ENCODE measurements at regions not wholly inside any gene's neighbourhood (a gene's known extent, or its start where the extent isn't known, plus 50 kb on each side); places are given as distances from the start of the nearest gene placed in this dataset.
"Not testable (repeated sequence)": the region's sequence is repeated elsewhere in the genome, so short reads cannot be mapped to it uniquely, and the experiment has no call there.

GRCh38 chr22:49391436-49391835 is 436.2 kb downstream of the BRD1 start:
- no peak for ATAC-seq
- CTCF ChIA-PET: no interaction called here
- Histone ChIP-seq H3K4me3 (ENCODE audit: low read depth in 2 of 2, low read length in 2 of 2) (no peak overlapping the region), H3K27me3 (ENCODE audit: control insufficient read depth, insufficient read depth, low read length) (no peaks in the 10 kb centered on the region), H3K27ac (ENCODE audit: low read length) (no peak overlapping the region), H3K9me3 (ENCODE audit: control insufficient read depth, insufficient read depth, low read depth, low read length) (peaks cover 4% of the 10 kb centered on the region; the same call in 1 of the 2 replicates), H3K4me1 (ENCODE audit: control insufficient read depth, insufficient read depth, low read length) (no peaks in the 10 kb centered on the region), H3K36me3 (ENCODE audit: control insufficient read depth, insufficient read depth, low read length) (no peaks in the 10 kb centered on the region)
- in situ Hi-C loops (cut with HindIII; ENCODE audit: low pct_unique_long_range_greater_than_20kb, low sequenced_read_pairs): no loop called here
- POLR2A ChIA-PET: no interaction called here
- no peak for DNase-seq (ENCODE audit: low read depth, low spot score)
- intact Hi-C loops (cut with micrococcal nuclease; ENCODE audit: unreplicated experiment): no loop called here
- TF ChIP-seq POLR2AphosphoS5 (IDR thresholded peaks at IDR 0.05; ENCODE audit: low read depth, low read length) (no peak), REST (IDR thresholded peaks at IDR 0.05; ENCODE audit: insufficient read depth in 1 of 2, low read depth in 2 of 2, low read length in 1 of 2) (no peak), TCF7L2 (IDR thresholded peaks at IDR 0.05; ENCODE audit: low read depth, low read length) (no peak), SIN3A (IDR thresholded peaks at IDR 0.05; ENCODE audit: borderline replicate concordance, insufficient read depth, low read depth, low read length) (no peak)
- TF ChIP-seq, protein P1, sequence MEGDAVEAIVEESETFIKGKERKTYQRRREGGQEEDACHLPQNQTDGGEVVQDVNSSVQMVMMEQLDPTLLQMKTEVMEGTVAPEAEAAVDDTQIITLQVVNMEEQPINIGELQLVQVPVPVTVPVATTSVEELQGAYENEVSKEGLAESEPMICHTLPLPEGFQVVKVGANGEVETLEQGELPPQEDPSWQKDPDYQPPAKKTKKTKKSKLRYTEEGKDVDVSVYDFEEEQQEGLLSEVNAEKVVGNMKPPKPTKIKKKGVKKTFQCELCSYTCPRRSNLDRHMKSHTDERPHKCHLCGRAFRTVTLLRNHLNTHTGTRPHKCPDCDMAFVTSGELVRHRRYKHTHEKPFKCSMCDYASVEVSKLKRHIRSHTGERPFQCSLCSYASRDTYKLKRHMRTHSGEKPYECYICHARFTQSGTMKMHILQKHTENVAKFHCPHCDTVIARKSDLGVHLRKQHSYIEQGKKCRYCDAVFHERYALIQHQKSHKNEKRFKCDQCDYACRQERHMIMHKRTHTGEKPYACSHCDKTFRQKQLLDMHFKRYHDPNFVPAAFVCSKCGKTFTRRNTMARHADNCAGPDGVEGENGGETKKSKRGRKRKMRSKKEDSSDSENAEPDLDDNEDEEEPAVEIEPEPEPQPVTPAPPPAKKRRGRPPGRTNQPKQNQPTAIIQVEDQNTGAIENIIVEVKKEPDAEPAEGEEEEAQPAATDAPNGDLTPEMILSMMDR (IDR thresholded peaks at IDR 0.05): no peak
- no TSS peak for BruUV-seq (replicated peaks)

DNA sequence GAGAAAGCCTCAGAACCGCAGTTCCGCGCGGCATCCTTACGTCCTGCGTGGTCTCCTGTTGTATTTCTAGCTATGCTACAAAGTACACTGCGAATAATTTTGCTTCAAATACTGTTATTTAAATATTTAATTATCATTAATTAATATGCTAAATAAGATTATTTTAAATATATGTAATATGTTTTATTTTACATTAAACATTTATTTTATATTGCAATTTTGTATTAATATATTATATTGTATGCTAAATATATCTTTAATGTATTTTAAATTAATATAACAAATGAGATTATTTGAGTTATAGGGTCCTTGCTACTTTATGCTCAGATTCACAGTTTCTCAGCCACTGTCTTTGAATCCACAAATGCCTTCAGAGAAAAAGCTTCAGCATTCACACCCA is 436.7 kb downstream of the BRD1 start:
- intact Hi-C loops (cut with micrococcal nuclease; ENCODE audit: unreplicated experiment) (no loop called here), in situ Hi-C loops (cut with HindIII; ENCODE audit: low pct_unique_long_range_greater_than_20kb, low sequenced_read_pairs) (no loop called here)
- no peak for DNase-seq (ENCODE audit: low read depth, low spot score)
- Histone ChIP-seq H3K27ac (ENCODE audit: low read length) (no peak overlapping the region), H3K4me1 (ENCODE audit: control insufficient read depth, insufficient read depth, low read length) (no peaks in the 10 kb centered on the region), H3K4me3 (ENCODE audit: low read depth in 2 of 2, low read length in 2 of 2) (no peak overlapping the region), H3K27me3 (ENCODE audit: control insufficient read depth, insufficient read depth, low read length) (no peaks in the 10 kb centered on the region), H3K36me3 (ENCODE audit: control insufficient read depth, insufficient read depth, low read length) (no peaks in the 10 kb centered on the region), H3K9me3 (ENCODE audit: control insufficient read depth, insufficient read depth, low read depth, low read length) (peaks cover 4% of the 10 kb centered on the region; the same call in 1 of the 2 replicates)
- BruUV-seq (replicated peaks): no TSS peak
- ATAC-seq: no peak
- ChIA-PET CTCF (no interaction called here), POLR2A (no interaction called here)
- TF ChIP-seq, protein P1 (IDR thresholded peaks at IDR 0.05): no peak
- TF ChIP-seq TCF7L2 (IDR thresholded peaks at IDR 0.05; ENCODE audit: low read depth, low read length) (no peak), SIN3A (IDR thresholded peaks at IDR 0.05; ENCODE audit: borderline replicate concordance, insufficient read depth, low read depth, low read length) (no peak)

DNA sequence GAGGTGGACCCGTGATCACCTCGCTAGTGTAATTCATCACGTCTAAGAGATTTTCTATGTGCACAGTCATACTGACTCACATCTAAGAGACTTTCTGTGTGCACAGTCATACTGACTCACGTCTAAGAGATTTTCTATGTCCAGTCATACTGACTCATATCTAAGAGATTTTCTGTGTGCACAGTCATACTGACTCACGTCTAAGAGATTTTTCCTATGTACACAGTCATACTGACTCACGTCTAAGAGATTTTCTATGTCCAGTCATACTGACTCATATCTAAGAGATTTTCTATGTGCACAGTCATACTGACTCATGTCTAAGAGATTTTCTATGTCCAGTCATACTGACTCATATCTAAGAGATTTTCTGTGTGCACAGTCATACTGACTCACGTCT is 443.8 kb downstream of the BRD1 start:
- H3K27ac ChIP-seq (ENCODE audit: low read length); CTCF ChIA-PET; ATAC-seq; H3K27me3 ChIP-seq (ENCODE audit: control insufficient read depth, insufficient read depth, low read length); H3K36me3 ChIP-seq (ENCODE audit: control insufficient read depth, insufficient read depth, low read length); H3K9me3 ChIP-seq (ENCODE audit: control insufficient read depth, insufficient read depth, low read depth, low read length); H3K4me3 ChIP-seq (ENCODE audit: low read depth in 2 of 2, low read length in 2 of 2); DNase-seq (ENCODE audit: low read depth, low spot score); BruUV-seq (replicated peaks); H3K4me1 ChIP-seq (ENCODE audit: control insufficient read depth, insufficient read depth, low read length); in situ Hi-C loops (cut with HindIII; ENCODE audit: low pct_unique_long_range_greater_than_20kb, low sequenced_read_pairs); POLR2A ChIA-PET; intact Hi-C loops (cut with micrococcal nuclease; ENCODE audit: unreplicated experiment): not testable (repeated sequence)

Data from Panc1 (cell line).